K562 (cell line): ENCODE measurements at regions not wholly inside any gene's neighbourhood (a gene's known extent, or its start where the extent isn't known, plus 50 kb on each side); places are given as distances from the start of the nearest gene placed in this dataset.

Experiments used
- ATAC-seq: fragments of 200-7000 bp; cut with Tn5 transposase; 3 replicates; pipeline ENCODE4 v1.9.1; 2020; ENCODE audit warnings: moderate library complexity
- BruUV-seq: library from RNA; stranded (reverse); fragments of 400-500 nt; replicated peaks from 2 replicates; lab custom pipeline; 2021; lab: Mats Ljungman, UMichigan
- CTCF ChIA-PET: fragments of 300-600 bp; formaldehyde crosslinking; extraction: SDS; loops from one replicate; lab custom pipeline; 2021; ENCODE audit warnings: low intra/inter-chr PET ratio; lab: Yijun Ruan, JAX
- POLR2A ChIA-PET: fragments of 300-600, 350-650 bp; sonication (Branson Sonifier 250); formaldehyde crosslinking; extraction: SDS; loops from one replicate; lab custom pipeline; 2021; ENCODE audit warnings: antibody characterized with exemption, inconsistent platforms; lab: Yijun Ruan, JAX
- DNase-seq, 4 experiments: peaks; one replicate each; pipeline versions ENCODE4 v3.0.0 to v3.0.0-alpha.2; 2011 to 2018; ENCODE audit warnings: low spot score in 3 of 4, mixed read lengths in 3 of 4; ENCODE audit errors: extremely low read depth in 1 of 4
- FAIRE-seq: peaks from 2 replicates; lab custom pipeline; 2011; peaks lifted over from hg19 to GRCh38; lab: Jason Lieb, UNC
- H2AFZ ChIP-seq: 2 replicates; pipeline ENCODE4 v1.6.0; 2011; ENCODE audit warnings: low read depth, low read length, control low read depth, inconsistent platforms
- H3K27ac ChIP-seq: fragments of 200-600 bp; 3 replicates; pipeline ENCODE4 v1.8.0; 2011; ENCODE audit warnings: low read depth, mild to moderate bottlenecking, control low read depth, inconsistent platforms, low read length, moderate library complexity, mixed read lengths; ENCODE audit errors: extremely low read depth
- H3K27me3 ChIP-seq, 2 experiments: fragments of 300-600 bp in 1 of 2; 2 replicates in 1 of 2; 3 replicates in 1 of 2; pipeline versions ENCODE4 v1.6.0 to v1.8.0; 2011; ENCODE audit warnings: inconsistent platforms in 2 of 2, low read length in 2 of 2, mild to moderate bottlenecking in 1 of 2, mixed read lengths in 1 of 2, moderate library complexity in 1 of 2; ENCODE audit not compliant: control insufficient read depth in 2 of 2, insufficient read depth in 2 of 2
- H3K36me3 ChIP-seq: fragments of 300-600 bp; 3 replicates; pipeline ENCODE4 v1.8.0; 2011; ENCODE audit warnings: mild to moderate bottlenecking, low read length, inconsistent platforms; ENCODE audit not compliant: control insufficient read depth, insufficient read depth
- H3K4me1 ChIP-seq, 2 experiments: fragments of 200-600 bp in 1 of 2; replicated peaks in 1 of 2; 2 replicates in 1 of 2; 3 replicates in 1 of 2; pipeline versions ENCODE4 v1.5.1 to v1.8.0; 2011; ENCODE audit warnings: inconsistent platforms in 2 of 2, low read length in 2 of 2, mild to moderate bottlenecking in 1 of 2, mixed read lengths in 1 of 2, moderate library complexity in 1 of 2; ENCODE audit not compliant: control insufficient read depth in 2 of 2, insufficient read depth in 2 of 2
- H3K4me2 ChIP-seq: 2 replicates; pipeline ENCODE4 v1.6.1; 2011; ENCODE audit warnings: low read length, control low read depth, inconsistent platforms, mixed read lengths; ENCODE audit not compliant: insufficient read depth
- H3K4me3 ChIP-seq: fragments of 200-600 bp; sonication (generic), shearing (Covaris generic); 2 replicates; pipeline ENCODE4 v1.5.1; 2016; ENCODE audit warnings: control low read depth, inconsistent platforms
- H3K79me2 ChIP-seq: fragments of 200-600 bp; 3 replicates; pipeline ENCODE4 v1.8.0; 2011; ENCODE audit warnings: low read length, inconsistent platforms; ENCODE audit not compliant: control insufficient read depth, insufficient read depth
- H3K9ac ChIP-seq, 2 experiments: 2 replicates each; pipeline versions ENCODE4 v1.6.0 to v1.6.1; 2011; ENCODE audit warnings: low read depth in 2 of 2, low read length in 2 of 2, control low read depth in 1 of 2, inconsistent platforms in 1 of 2, mild to moderate bottlenecking in 1 of 2, mixed read lengths in 1 of 2; ENCODE audit not compliant: insufficient read depth in 1 of 2
- H3K9me1 ChIP-seq: one replicate; pipeline ENCODE4 v1.6.0; 2011; ENCODE audit warnings: inconsistent platforms, mild to moderate bottlenecking, low read length, moderate library complexity; ENCODE audit not compliant: control insufficient read depth, insufficient read depth
- H3K9me3 ChIP-seq: replicated peaks from 2 replicates; pipeline ENCODE4 v1.5.1; 2011; ENCODE audit warnings: low read depth, low read length, inconsistent platforms; ENCODE audit not compliant: control insufficient read depth, insufficient read depth
- H4K20me1 ChIP-seq: replicated peaks from 2 replicates; pipeline ENCODE4 v1.6.1; 2011; ENCODE audit warnings: low read length, inconsistent platforms, mixed read lengths; ENCODE audit not compliant: control insufficient read depth, insufficient read depth
- ZKSCAN1 ChIP-seq: fragments of 150-350 bp; IDR thresholded peaks from 2 replicates; pipeline ENCODE4 v1.6.1; 2016; ENCODE audit warnings: low read depth, low read length
- WGBS: fragments of 100-300 bp; shearing (Covaris generic); methylation state at CpG from one replicate; pipeline ENCODE4 v1.1.6; 2016; ENCODE audit warnings: low coverage, mixed read lengths; ENCODE audit not compliant: insufficient coverage; ENCODE audit errors: missing lambda C conversion rate; 5-methylcytosine and 5-hydroxymethylcytosine counted together
- in situ Hi-C: fragments of 300-500 bp; cut with MboI; formaldehyde crosslinking; loops from 4 replicates; pipeline ENCODE4 v1.15.0; 2018; ENCODE audit warnings: inconsistent platforms, mixed read lengths
- intact Hi-C: fragments of 100-400 bp; cut with micrococcal nuclease; formaldehyde crosslinking; loops from 2 replicates; pipeline ENCODE4 v1.14.2; 2022
- TF ChIP-seq, protein P1 (sequence below), 2 experiments: fragments of 200-800 bp in 1 of 2; sonication (Bioruptor generic) in 1 of 2; sonication (generic) in 1 of 2; formaldehyde crosslinking in 1 of 2; IDR thresholded peaks in 1 of 2; conservative IDR thresholded peaks in 1 of 2; 2 replicates each; pipeline versions ENCODE4 v1.5.0 to v1.6.1; 2016 to 2020; ENCODE audit warnings: missing compliant biosample characterization in 1 of 2, missing genetic modification characterization in 1 of 2, missing genetic modification reagents in 1 of 2

DNA sequence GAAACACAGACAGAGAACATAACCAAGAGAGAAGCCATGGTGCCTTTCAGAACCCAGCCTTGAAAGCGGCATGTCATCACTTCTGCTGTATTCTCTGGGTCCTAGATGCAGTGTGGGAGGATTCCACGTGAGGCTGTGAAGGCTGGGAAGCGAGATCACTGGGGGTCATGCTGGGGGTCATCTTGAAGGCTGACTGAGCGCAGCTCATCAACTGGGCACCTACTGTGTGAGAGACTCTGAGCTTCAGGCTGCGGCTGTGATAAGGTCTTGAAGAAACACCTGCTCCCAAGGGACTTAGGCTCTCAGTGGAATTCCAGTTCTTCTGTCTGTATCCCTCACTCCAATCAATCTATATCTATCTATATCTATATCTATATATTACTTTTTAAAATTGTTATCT, 91.8 kb upstream of the KLF13 start:
- FAIRE-seq: no peak
- no TSS peak for BruUV-seq
- POLR2A ChIA-PET: interaction anchor here (0.5 to 0.6 kb wide), 2 partner anchors 9 to 127 kb away, joined by 3 to 4 read pairs; no protein-coding TSS in a partner anchor
- no peak for DNase-seq
- Histone ChIP-seq H4K20me1 (0 out of 2 replicates have a peak, but pooled peaks cover 6% of the 10 kb centered on the region), H3K27ac (no peak overlapping the region), H3K9ac (no peak overlapping the region), H3K9me1 (no peaks in the 10 kb centered on the region), H2AFZ (no peak overlapping the region), H3K9me3 (no peaks in the 10 kb centered on the region), H3K4me1 (peaks cover 4% of the 10 kb centered on the region in 2 experiments; a peak in 4 of 5 replicates), H3K4me3 (no peak overlapping the region), H3K4me2 (no peak overlapping the region), H3K27me3 (peaks cover 2 to 26% of the 10 kb centered on the region in 2 experiments; a peak in 2 of 5 replicates), H3K36me3 (no peaks in the 10 kb centered on the region), H3K79me2 (no peaks in the 10 kb centered on the region)
- 0% methylated on average over 5 of the region's 5 CpGs for WGBS
- TF ChIP-seq ZKSCAN1: peak; percentile 54; the same call in 1 of the 2 replicates
- TF ChIP-seq, protein P1, sequence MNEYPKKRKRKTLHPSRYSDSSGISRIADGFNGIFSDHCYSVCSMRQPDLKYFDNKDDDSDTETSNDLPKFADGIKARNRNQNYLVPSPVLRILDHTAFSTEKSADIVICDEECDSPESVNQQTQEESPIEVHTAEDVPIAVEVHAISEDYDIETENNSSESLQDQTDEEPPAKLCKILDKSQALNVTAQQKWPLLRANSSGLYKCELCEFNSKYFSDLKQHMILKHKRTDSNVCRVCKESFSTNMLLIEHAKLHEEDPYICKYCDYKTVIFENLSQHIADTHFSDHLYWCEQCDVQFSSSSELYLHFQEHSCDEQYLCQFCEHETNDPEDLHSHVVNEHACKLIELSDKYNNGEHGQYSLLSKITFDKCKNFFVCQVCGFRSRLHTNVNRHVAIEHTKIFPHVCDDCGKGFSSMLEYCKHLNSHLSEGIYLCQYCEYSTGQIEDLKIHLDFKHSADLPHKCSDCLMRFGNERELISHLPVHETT (CRISPR knock-in tag; conservative IDR thresholded peaks at IDR 0.05 in 1 of 2, IDR thresholded peaks at IDR 0.05 in 1 of 2): no peak
- ATAC-seq: no peak
- intact Hi-C loops (no loop called here), in situ Hi-C loops (no loop called here)
- CTCF ChIA-PET: no interaction called here
